Heart left ventricle (tissue), 16 donors: ENCODE measurements at regions not wholly inside any gene's neighbourhood (a gene's known extent, or its start where the extent isn't known, plus 50 kb on each side); places are given as distances from the start of the nearest gene placed in this dataset.

Experiments
- ATAC-seq, 4 donors: fragments of 200-7000 bp; cut with Tn5 transposase; one replicate each; pipeline ENCODE4 v1.9.1; 2020 to 2022; ENCODE audit warnings: moderate library complexity in 4 of 4, mild to moderate bottlenecking in 3 of 4, moderate number of reproducible peaks in 1 of 4
- DNase-seq, 5 donors: peaks; one replicate each; pipeline ENCODE4 v3.0.0-alpha.2; 2020
- H3K27ac ChIP-seq, 12 donors: fragments of 200-600 bp; sonication (generic) in 4 of 12; one replicate each; pipeline versions ENCODE4 v1.5.0 to v1.8.0; 2016 to 2022; ENCODE audit warnings: mild to moderate bottlenecking in 2 of 12
- H3K27me3 ChIP-seq, 9 donors: fragments of 200-600 bp; sonication (generic) in 2 of 9; one replicate each; pipeline versions ENCODE4 v1.5.1 to v1.8.0; 2016 to 2022; ENCODE audit warnings: mild to moderate bottlenecking in 3 of 9
- H3K36me3 ChIP-seq, 9 donors: fragments of 200-600 bp; sonication (generic) in 2 of 9; one replicate each; pipeline versions ENCODE4 v1.5.0 to v1.8.0; 2018 to 2022; ENCODE audit warnings: mild to moderate bottlenecking in 2 of 9
- H3K4me1 ChIP-seq, 12 donors: fragments of 200-600 bp; sonication (generic) in 4 of 12; one replicate each; pipeline versions ENCODE4 v1.5.0 to v1.8.0; 2016 to 2022; ENCODE audit warnings: mild to moderate bottlenecking in 3 of 12
- H3K4me3 ChIP-seq, 12 donors: fragments of 200-600 bp; sonication (generic) in 4 of 12; one replicate each; pipeline versions ENCODE4 v1.5.0 to v1.8.0; 2017 to 2022; ENCODE audit warnings: mild to moderate bottlenecking in 9 of 12, moderate library complexity in 4 of 12
- H3K9me3 ChIP-seq, 12 donors: fragments of 200-600 bp; sonication (generic) in 4 of 12; one replicate each; pipeline versions ENCODE4 v1.5.0 to v1.8.0; 2016 to 2022; ENCODE audit warnings: mild to moderate bottlenecking in 1 of 12
- CTCF ChIP-seq, 12 donors: fragments of 200-600 bp; sonication (generic) in 4 of 12; IDR thresholded peaks; one replicate each; pipeline versions ENCODE4 v1.5.0 to v1.8.0; 2018 to 2022; ENCODE audit warnings: antibody characterized with exemption in 12 of 12, mild to moderate bottlenecking in 5 of 12
- POLR2A ChIP-seq, 2 donors: fragments of 450-650 bp; IDR thresholded peaks; one replicate each; pipeline ENCODE4 v1.6.1; 2017; ENCODE audit warnings: antibody characterized with exemption in 2 of 2, mild to moderate bottlenecking in 2 of 2, moderate library complexity in 2 of 2
- WGBS, 4 donors: extraction: QIAGEN DNeasy Blood & Tissue Kit in 2 of 4; methylation state at CpG; one replicate each; pipeline versions ENCODE4 v1.1.5 to v1.1.7; 2013 to 2018; 5-methylcytosine and 5-hydroxymethylcytosine counted together
- intact Hi-C, 10 donors: fragments of 100-400 bp; cut with DNase I; formaldehyde crosslinking; loops; one replicate each; pipeline versions ENCODE4 v1.11.1 to v1.14.2; 2022
- donor health status: ischemic (EF 13 %, LVEDD 7.1; RV severe dilation, severe dysfunction).
- donor health status: healthy with polysubstance abuse.
- donor health status: DM: no; HTN: yes; CAD: no.
- donor health status: DM: no; HTN: no; CAD: no.
- donor health status: ischemic (EF 25% LVEDD 6.9; RV normal size, moderate dysfunction).
- donor health status: ischemic (EF 25% LVEDD 5.7; RV mildly dilated, moderate dysfunction).
- donor health status: healthy.
- donor health status: DM: yes; HTN: yes; CAD: no.
- donor health status: ischemic (EF 35%, LVEDD 5.7; RV mildly dilated, moderate dysfunction).
- donor health status: nonischemic (EF 11% LVEDD 7.7; RV severe dilation, severe dysfunction).
- donor health status: DM: yes; HTN: yes; CAD: no.
- donor health status: PGD.
- donor health status: ischemic (EF 29% LVEDD 5.4; RV normal size, mild dysfunction).
- donor health status: nonischemic (EF 23%, LVEDD 6.1; RV moderate dilation, normal function).

- Histone ChIP-seq H3K27me3 (peaks cover 0 to 12% (median 0%) of the 10 kb centered on the region in 9 donors), H3K27ac (no peak overlapping the region), H3K4me3 (no peak overlapping the region), H3K36me3 (no peaks in the 10 kb centered on the region), H3K9me3 (peaks cover 0 to 5% (median 0%) of the 10 kb centered on the region in 12 donors), H3K4me1 (no peaks in the 10 kb centered on the region)
- DNase-seq (no peak), ATAC-seq (no peak)
- intact Hi-C loops: loop anchor here in 1 of 10 donors (10.0 kb wide), 1 partner anchor 55 kb away; no protein-coding TSS in a partner anchor
- WGBS, 4 donors: 84 to 95% (median 87%) methylated on average over 5 of the region's 5 CpGs
- TF ChIP-seq POLR2A (IDR thresholded peaks at IDR 0.05) (no peak), CTCF (IDR thresholded peaks at IDR 0.05) (no peak)
Observed at GRCh38 chr1:229769809-229770208, 143.8 kb downstream of the URB2 start.

- H3K36me3 ChIP-seq: no peaks in the 10 kb centered on the region
- H3K4me3 ChIP-seq: no peak overlapping the region
- TF ChIP-seq CTCF (IDR thresholded peaks at IDR 0.05) (no peak), POLR2A (IDR thresholded peaks at IDR 0.05) (no peak)
- peaks cover 0 to 3% (median 0%) of the 10 kb centered on the region in 9 donors for H3K27me3 ChIP-seq
- no peak for ATAC-seq
- WGBS, 4 donors: 46 to 54% (median 50%) methylated on average over 5 of the region's 5 CpGs
- intact Hi-C loops: loop anchor here in 1 of 10 donors (10.0 kb wide), 1 partner anchor 46 kb away; no protein-coding TSS in a partner anchor
- no peak for DNase-seq
- H3K9me3 ChIP-seq: no peaks in the 10 kb centered on the region
- no peak overlapping the region for H3K27ac ChIP-seq
- peaks cover 0 to 6% (median 0%) of the 10 kb centered on the region in 12 donors for H3K4me1 ChIP-seq
Observed at GRCh38 chr1:229778794-229779193, 152.7 kb downstream of the URB2 start.

GRCh38 chr1:229781453-229781852 lies 155.4 kb downstream of the URB2 start:
- intact Hi-C loops: no loop called here
- Histone ChIP-seq H3K4me3 (no peak overlapping the region), H3K4me1 (peaks cover 0 to 6% (median 0%) of the 10 kb centered on the region in 12 donors), H3K36me3 (no peaks in the 10 kb centered on the region), H3K9me3 (peaks cover 0 to 10% (median 0%) of the 10 kb centered on the region in 12 donors), H3K27me3 (peaks cover 0 to 3% (median 0%) of the 10 kb centered on the region in 9 donors), H3K27ac (no peak overlapping the region)
- TF ChIP-seq POLR2A (IDR thresholded peaks at IDR 0.05) (no peak), CTCF (IDR thresholded peaks at IDR 0.05) (peak in 2 of 12 donors; percentile 8 to 17)
- DNase-seq (peak in 1 of 5 donors; percentile 23), ATAC-seq (peak in 2 of 4 donors; percentile 41 to 61)
- WGBS, 4 donors: 45 to 74% (median 59%) methylated on average over 5 to 7 of the region's 7 CpGs

- ATAC-seq (no peak), DNase-seq (no peak)
- Histone ChIP-seq H3K36me3 (no peaks in the 10 kb centered on the region), H3K4me3 (no peak overlapping the region), H3K27ac (no peak overlapping the region), H3K27me3 (peaks cover 0 to 3% (median 0%) of the 10 kb centered on the region in 9 donors), H3K9me3 (peaks cover 0 to 20% (median 0%) of the 10 kb centered on the region in 12 donors), H3K4me1 (peaks cover 0 to 6% (median 0%) of the 10 kb centered on the region in 12 donors)
- TF ChIP-seq CTCF (IDR thresholded peaks at IDR 0.05): no peak
- TF ChIP-seq POLR2A (IDR thresholded peaks at IDR 0.05): no peak
- WGBS, 4 donors: 86 to 100% (median 91%) methylated on average over 1 of the region's 1 CpG
- intact Hi-C loops: no loop called here
Observed at GRCh38 chr1:229782469-229782868, 156.4 kb downstream of the URB2 start.
